Gastroesophageal sphincter (tissue), 3 donors: ENCODE measurements at regions not wholly inside any gene's neighbourhood (a gene's known extent, or its start where the extent isn't known, plus 50 kb on each side); places are given as distances from the start of the nearest gene placed in this dataset.

Source experiments
- CTCF ChIP-seq, 4 experiments: fragments of 200-600 bp in 2 of 4; fragments of 450-650 bp in 2 of 4; sonication (generic) in 1 of 4; IDR thresholded peaks; one replicate each; pipeline ENCODE4 v1.5.1; 2017 to 2019; ENCODE audit warnings: antibody characterized with exemption in 4 of 4, mild to moderate bottlenecking in 2 of 4, moderate library complexity in 2 of 4
- EP300 ChIP-seq: sonication (generic); formaldehyde crosslinking; IDR thresholded peaks from one replicate; pipeline ENCODE4 v1.6.1; 2017; ENCODE audit warnings: antibody characterized with exemption, mild to moderate bottlenecking
- POLR2A ChIP-seq, 2 donors: fragments of 450-650 bp; IDR thresholded peaks; one replicate each; pipeline ENCODE4 v1.6.1; 2017; ENCODE audit warnings: antibody characterized with exemption in 2 of 2, mild to moderate bottlenecking in 2 of 2, moderate library complexity in 1 of 2
- POLR2AphosphoS5 ChIP-seq: sonication (generic); formaldehyde crosslinking; IDR thresholded peaks from one replicate; pipeline ENCODE4 v1.6.1; 2017; ENCODE audit warnings: antibody characterized with exemption

- TF ChIP-seq CTCF (IDR thresholded peaks at IDR 0.05) (no peak), EP300 (no peak), POLR2AphosphoS5 (no peak), POLR2A (IDR thresholded peaks at IDR 0.05) (no peak)
Measured at GRCh38 chr6:6806844-6807518, 218.5 kb downstream of the LY86 start.
